ENCODE measurements at regions not wholly inside any gene's neighbourhood (a gene's known extent, or its start where the extent isn't known, plus 50 kb on each side); places are given as distances from the start of the nearest gene placed in this dataset.

GRCh38 chr3:5458526-5458925, 271.0 kb downstream of the EDEM1 start:
- Histone ChIP-seq H3K4me3 (no peak overlapping the region), H3K36me3 (no peaks in the 10 kb centered on the region), H3K9me3 (no peaks in the 10 kb centered on the region), H3K27ac (no peak overlapping the region), H3K4me1 (no peaks in the 10 kb centered on the region), H3K27me3 (ENCODE audit: low read depth) (no peaks in the 10 kb centered on the region)
- DNase-seq (no peak), ATAC-seq (no peak)
- intact Hi-C loops (cut with DNase I) = no loop called here
- no peak for TF ChIP-seq CTCF (IDR thresholded peaks at IDR 0.05)

- intact Hi-C loops (cut with DNase I) = no loop called here
- no peaks in the 10 kb centered on the region for H3K4me1 ChIP-seq
- no peak for TF ChIP-seq CTCF (IDR thresholded peaks at IDR 0.05)
- DNase-seq (no peak), ATAC-seq (no peak)
- H3K27me3 ChIP-seq (ENCODE audit: low read depth) = no peaks in the 10 kb centered on the region
- no peaks in the 10 kb centered on the region for H3K9me3 ChIP-seq
- no peaks in the 10 kb centered on the region for H3K36me3 ChIP-seq
- H3K27ac ChIP-seq = no peak overlapping the region
- no peak overlapping the region for H3K4me3 ChIP-seq
Observed at GRCh38 chr3:5462086-5462485, 274.6 kb downstream of the EDEM1 start.

GRCh38 chr3:5463991-5464390, 276.5 kb downstream of the EDEM1 start:
- Histone ChIP-seq H3K9me3 (no peaks in the 10 kb centered on the region), H3K4me3 (no peak overlapping the region), H3K27me3 (ENCODE audit: low read depth) (no peaks in the 10 kb centered on the region), H3K27ac (no peak overlapping the region), H3K4me1 (no peaks in the 10 kb centered on the region), H3K36me3 (no peaks in the 10 kb centered on the region)
- peak; percentile 64 to 72 for ATAC-seq
- no peak for TF ChIP-seq CTCF (IDR thresholded peaks at IDR 0.05)
- intact Hi-C loops (cut with DNase I) = no loop called here
- DNase-seq = no peak

- no peak overlapping the region for H3K27ac ChIP-seq
Observed at GRCh38 chr3:5464649-5465048, 277.1 kb downstream of the EDEM1 start.

GRCh38 chr3:5465183-5465582, 277.7 kb downstream of the EDEM1 start:
- no peak overlapping the region for H3K27ac ChIP-seq
- DNase-seq (no peak), ATAC-seq (peak in 1 of 2 donors; percentile 42)
- H3K36me3 ChIP-seq = no peaks in the 10 kb centered on the region
- no peak for TF ChIP-seq CTCF (IDR thresholded peaks at IDR 0.05)
- H3K4me3 ChIP-seq = no peak overlapping the region
- H3K27me3 ChIP-seq (ENCODE audit: low read depth) = no peaks in the 10 kb centered on the region
- no peaks in the 10 kb centered on the region for H3K9me3 ChIP-seq
- intact Hi-C loops (cut with DNase I) = no loop called here
- H3K4me1 ChIP-seq = no peaks in the 10 kb centered on the region

More at GRCh38 chr3:5464649-5465048, 277.1 kb downstream of the EDEM1 start:
- no peaks in the 10 kb centered on the region for H3K4me1 ChIP-seq
- H3K36me3 ChIP-seq = no peaks in the 10 kb centered on the region
- intact Hi-C loops (cut with DNase I) = no loop called here
- no peak for TF ChIP-seq CTCF (IDR thresholded peaks at IDR 0.05)
- no peaks in the 10 kb centered on the region for H3K27me3 ChIP-seq (ENCODE audit: low read depth)
- no peak for DNase-seq
- no peak overlapping the region for H3K4me3 ChIP-seq
- H3K9me3 ChIP-seq = no peaks in the 10 kb centered on the region
- no peak for ATAC-seq

- ATAC-seq = peak in 1 of 2 donors; percentile 43
- Histone ChIP-seq H3K4me3 (no peak overlapping the region), H3K27me3 (ENCODE audit: low read depth) (no peaks in the 10 kb centered on the region), H3K4me1 (no peaks in the 10 kb centered on the region), H3K36me3 (no peaks in the 10 kb centered on the region), H3K27ac (no peak overlapping the region), H3K9me3 (no peaks in the 10 kb centered on the region)
- intact Hi-C loops (cut with DNase I) = no loop called here
- no peak for TF ChIP-seq CTCF (IDR thresholded peaks at IDR 0.05)
- no peak for DNase-seq
Observed at GRCh38 chr3:5466065-5466464, 278.6 kb downstream of the EDEM1 start.
